ENCODE measurements at regions not wholly inside any gene's neighbourhood (a gene's known extent, or its start where the extent isn't known, plus 50 kb on each side); places are given as distances from the start of the nearest gene placed in this dataset.

GRCh38 chr5:155834271-155834975 is 492.5 kb upstream of the SGCD start:
- TF ChIP-seq, protein P1, sequence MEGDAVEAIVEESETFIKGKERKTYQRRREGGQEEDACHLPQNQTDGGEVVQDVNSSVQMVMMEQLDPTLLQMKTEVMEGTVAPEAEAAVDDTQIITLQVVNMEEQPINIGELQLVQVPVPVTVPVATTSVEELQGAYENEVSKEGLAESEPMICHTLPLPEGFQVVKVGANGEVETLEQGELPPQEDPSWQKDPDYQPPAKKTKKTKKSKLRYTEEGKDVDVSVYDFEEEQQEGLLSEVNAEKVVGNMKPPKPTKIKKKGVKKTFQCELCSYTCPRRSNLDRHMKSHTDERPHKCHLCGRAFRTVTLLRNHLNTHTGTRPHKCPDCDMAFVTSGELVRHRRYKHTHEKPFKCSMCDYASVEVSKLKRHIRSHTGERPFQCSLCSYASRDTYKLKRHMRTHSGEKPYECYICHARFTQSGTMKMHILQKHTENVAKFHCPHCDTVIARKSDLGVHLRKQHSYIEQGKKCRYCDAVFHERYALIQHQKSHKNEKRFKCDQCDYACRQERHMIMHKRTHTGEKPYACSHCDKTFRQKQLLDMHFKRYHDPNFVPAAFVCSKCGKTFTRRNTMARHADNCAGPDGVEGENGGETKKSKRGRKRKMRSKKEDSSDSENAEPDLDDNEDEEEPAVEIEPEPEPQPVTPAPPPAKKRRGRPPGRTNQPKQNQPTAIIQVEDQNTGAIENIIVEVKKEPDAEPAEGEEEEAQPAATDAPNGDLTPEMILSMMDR (IDR thresholded peaks at IDR 0.05 in 2 of 3, conservative IDR thresholded peaks at IDR 0.05 in 1 of 3; ENCODE audit: borderline replicate concordance in 1 of 3, insufficient read depth in 1 of 3, low read depth in 2 of 3, low read length in 2 of 3): no peak
- TF ChIP-seq YY1 (IDR thresholded peaks at IDR 0.05; ENCODE audit: extremely low read depth, insufficient replicate concordance, low read depth, low read length): no peak
- TF ChIP-seq ZNF274 (IDR thresholded peaks at IDR 0.05; ENCODE audit: low read depth, low read length): no peak
